GM19455 (cell line): ENCODE measurements at regions not wholly inside any gene's neighbourhood (a gene's known extent, or its start where the extent isn't known, plus 50 kb on each side); places are given as distances from the start of the nearest gene placed in this dataset.
"Not testable (repeated sequence)": the region's sequence is repeated elsewhere in the genome, so short reads cannot be mapped to it uniquely, and the experiment has no call there.

ENCODE experiments used
- ATAC-seq: cut with Tn5 transposase; IDR thresholded peaks from one replicate; pipeline ENCODE4 v1.9.1; 2021; ENCODE audit not compliant: unreplicated experiment

GRCh38 chr2:125207431-125207830, 1182.3 kb downstream of the CNTNAP5 start:
- no peak for ATAC-seq

- no peak for ATAC-seq
Measured at GRCh38 chr2:125216321-125216720, 1191.2 kb downstream of the CNTNAP5 start.

GRCh38 chr2:125224188-125224587, 1199.1 kb downstream of the CNTNAP5 start:
- no peak for ATAC-seq

- no peak for ATAC-seq
Measured at GRCh38 chr2:125224830-125225229, 1199.7 kb downstream of the CNTNAP5 start.

GRCh38 chr2:125227843-125228392, 1202.8 kb downstream of the CNTNAP5 start:
- ATAC-seq = no peak

GRCh38 chr2:125240870-125241269, 1215.8 kb downstream of the CNTNAP5 start:
- no peak for ATAC-seq

- ATAC-seq = no peak
Measured at GRCh38 chr2:125243074-125243473, 1218.0 kb downstream of the CNTNAP5 start.

- ATAC-seq = no peak
Measured at GRCh38 chr2:125254010-125254409, 1228.9 kb downstream of the CNTNAP5 start.

- no peak for ATAC-seq
Measured at GRCh38 chr2:125259451-125259850, 1234.4 kb downstream of the CNTNAP5 start.

- ATAC-seq = not testable (repeated sequence)
Measured at GRCh38 chr2:125260366-125260930, 1235.4 kb downstream of the CNTNAP5 start.

- ATAC-seq = no peak
Measured at GRCh38 chr2:125264453-125264852, 1239.4 kb downstream of the CNTNAP5 start.

GRCh38 chr2:125267683-125268082, 1242.6 kb downstream of the CNTNAP5 start:
- no peak for ATAC-seq

GRCh38 chr2:125272651-125273050, 1247.6 kb downstream of the CNTNAP5 start:
- no peak for ATAC-seq

- ATAC-seq = no peak
Measured at GRCh38 chr2:125274718-125275117, 1249.6 kb downstream of the CNTNAP5 start.

- no peak for ATAC-seq
Measured at GRCh38 chr2:125280265-125280664, 1255.2 kb downstream of the CNTNAP5 start.

- ATAC-seq = no peak
Measured at GRCh38 chr2:125281242-125281641, 1256.2 kb downstream of the CNTNAP5 start.

- no peak for ATAC-seq
Measured at GRCh38 chr2:125296742-125297141, 1271.7 kb downstream of the CNTNAP5 start.

GRCh38 chr2:125310657-125311364, 1285.7 kb downstream of the CNTNAP5 start:
- ATAC-seq = no peak

GRCh38 chr2:125312342-125312741, 1287.3 kb downstream of the CNTNAP5 start:
- no peak for ATAC-seq

GRCh38 chr2:125313806-125314205, 1288.7 kb downstream of the CNTNAP5 start:
- no peak for ATAC-seq

- ATAC-seq = no peak
Measured at GRCh38 chr2:125318740-125319139, 1293.7 kb downstream of the CNTNAP5 start.

GRCh38 chr2:125324273-125324672, 1299.2 kb downstream of the CNTNAP5 start:
- no peak for ATAC-seq
